Endothelial cell of umbilical vein (primary cell): ENCODE measurements at regions not wholly inside any gene's neighbourhood (a gene's known extent, or its start where the extent isn't known, plus 50 kb on each side); places are given as distances from the start of the nearest gene placed in this dataset.

Source experiments
- BruUV-seq: library from RNA; stranded (reverse); fragments of 400-500 nt; replicated peaks from 2 replicates; lab custom pipeline; 2021; lab: Mats Ljungman, UMichigan
- CTCF ChIA-PET: fragments of 300-600, 350-600 bp; sonication (Branson Sonifier 250); formaldehyde crosslinking; loops from one replicate; lab custom pipeline; 2021; ENCODE audit warnings: antibody characterized with exemption, inconsistent platforms; lab: Charles Lee
- POLR2A ChIA-PET: fragments of 300-600, 350-600 bp; sonication (Branson Sonifier 250); formaldehyde crosslinking; loops from one replicate; lab custom pipeline; 2021; ENCODE audit warnings: antibody characterized with exemption, inconsistent platforms; lab: Charles Lee
- DNase-seq: peaks from one replicate; pipeline ENCODE4 v3.0.0-alpha.2; 2011; ENCODE audit warnings: low read depth, low spot score
- FAIRE-seq: peaks from 2 replicates; lab custom pipeline; 2011; peaks lifted over from hg19 to GRCh38; lab: Jason Lieb, UNC
- H2AFZ ChIP-seq: 2 replicates; pipeline ENCODE4 v1.6.0; 2012; ENCODE audit warnings: low read depth, low read length, control low read depth, inconsistent platforms
- H3K27ac ChIP-seq: 2 replicates; pipeline ENCODE4 v1.5.1; 2011; ENCODE audit warnings: low read depth, mild to moderate bottlenecking, control low read depth, low read length, moderate library complexity; ENCODE audit not compliant: insufficient read depth
- H3K27me3 ChIP-seq, 2 experiments: 2 replicates each; pipeline versions ENCODE4 v1.6.0 to v1.6.1; 2011; ENCODE audit warnings: low read length in 2 of 2, mixed read lengths in 1 of 2; ENCODE audit not compliant: control insufficient read depth in 2 of 2, insufficient read depth in 2 of 2
- H3K36me3 ChIP-seq, 2 experiments: 2 replicates in 1 of 2; 3 replicates in 1 of 2; pipeline ENCODE4 v1.5.1; 2011; ENCODE audit warnings: low read length in 2 of 2, mild to moderate bottlenecking in 1 of 2, moderate library complexity in 1 of 2; ENCODE audit not compliant: control insufficient read depth in 2 of 2, insufficient read depth in 2 of 2; ENCODE audit errors: extremely low read depth in 1 of 2
- H3K4me1 ChIP-seq: 3 replicates; pipeline ENCODE4 v1.5.1; 2011; ENCODE audit warnings: mild to moderate bottlenecking, low read length; ENCODE audit not compliant: control insufficient read depth, insufficient read depth; ENCODE audit errors: extremely low read depth
- H3K4me2 ChIP-seq: 2 replicates; pipeline ENCODE4 v1.6.1; 2011; ENCODE audit warnings: low read length, control low read depth, mixed read lengths; ENCODE audit not compliant: insufficient read depth
- H3K4me3 ChIP-seq, 3 experiments: fragments of 200-600 bp in 1 of 3; sonication (generic), shearing (Covaris generic) in 1 of 3; replicated peaks in 1 of 3; 2 replicates each; pipeline ENCODE4 v1.5.1; 2011 to 2016; ENCODE audit warnings: control low read depth in 3 of 3, low read length in 3 of 3, mild to moderate bottlenecking in 2 of 3, inconsistent platforms in 1 of 3, low read depth in 1 of 3, moderate library complexity in 1 of 3; ENCODE audit not compliant: insufficient read depth in 1 of 3
- H3K79me2 ChIP-seq: 2 replicates; pipeline ENCODE4 v1.6.0; 2012; ENCODE audit warnings: low read length, inconsistent platforms; ENCODE audit not compliant: control insufficient read depth, insufficient read depth
- H3K9ac ChIP-seq: replicated peaks from 2 replicates; pipeline ENCODE3; 2011; ENCODE audit warnings: low read length, control low read depth; ENCODE audit not compliant: insufficient read depth; ENCODE audit errors: extremely low read depth
- H3K9me1 ChIP-seq: replicated peaks from 3 replicates; pipeline ENCODE4 v1.6.0; 2011; ENCODE audit warnings: mild to moderate bottlenecking, low read length; ENCODE audit not compliant: control insufficient read depth, insufficient read depth; ENCODE audit errors: extremely low read depth
- H3K9me3 ChIP-seq: replicated peaks from 2 replicates; pipeline ENCODE4 v1.5.1; 2012; ENCODE audit warnings: low read length, inconsistent platforms; ENCODE audit not compliant: control insufficient read depth, insufficient read depth
- H4K20me1 ChIP-seq: replicated peaks from 2 replicates; pipeline ENCODE3; 2011; ENCODE audit warnings: mild to moderate bottlenecking, low read length; ENCODE audit not compliant: control insufficient read depth, insufficient read depth; ENCODE audit errors: extremely low read depth
- CTCF ChIP-seq, 2 donors: IDR thresholded peaks; 1 replicate in 1 of 2; 2 replicates in 1 of 2; pipeline ENCODE4 v1.5.1; 2011; ENCODE audit warnings: low read length in 2 of 2, mild to moderate bottlenecking in 2 of 2, moderate library complexity in 2 of 2, control low read depth in 1 of 2, inconsistent platforms in 1 of 2, low read depth in 1 of 2; ENCODE audit not compliant: insufficient read depth in 1 of 2; ENCODE audit errors: extremely low read depth in 1 of 2
- EZH2 ChIP-seq: IDR thresholded peaks from 2 replicates; pipeline ENCODE4 v1.6.1; 2012; ENCODE audit warnings: borderline replicate concordance, low read depth, mild to moderate bottlenecking, moderate library complexity, low read length, inconsistent platforms; ENCODE audit not compliant: severe bottlenecking
- FOS ChIP-seq: IDR thresholded peaks from 2 replicates; pipeline ENCODE4 v1.6.1; 2011; ENCODE audit warnings: mild to moderate bottlenecking, low read length, moderate library complexity, borderline replicate concordance; ENCODE audit not compliant: insufficient read depth
- GATA2 ChIP-seq: IDR thresholded peaks from 2 replicates; pipeline ENCODE4 v1.7.0; 2011; ENCODE audit warnings: low read depth, mild to moderate bottlenecking, moderate library complexity, mixed read lengths, low read length; ENCODE audit not compliant: insufficient read length, insufficient read depth
- JUN ChIP-seq: IDR thresholded peaks from 2 replicates; pipeline ENCODE4 v1.6.1; 2011; ENCODE audit warnings: borderline replicate concordance, low read depth; ENCODE audit not compliant: insufficient read length, insufficient read depth
- MAX ChIP-seq: IDR thresholded peaks from 2 replicates; pipeline ENCODE4 v1.6.1; 2011; ENCODE audit not compliant: insufficient read depth, insufficient read length
- MYC ChIP-seq: IDR thresholded peaks from one replicate; pipeline ENCODE4 v1.6.1; 2011; ENCODE audit warnings: mild to moderate bottlenecking, low read depth, low read length
- POLR2A ChIP-seq: IDR thresholded peaks from 2 replicates; pipeline ENCODE4 v1.6.1; 2012; ENCODE audit warnings: low read depth, mild to moderate bottlenecking, control low read depth, low read length
- POLR2AphosphoS5 ChIP-seq: IDR thresholded peaks from 2 replicates; pipeline ENCODE4 v1.6.1; 2012; ENCODE audit warnings: low read depth, mild to moderate bottlenecking, control low read depth, low read length, moderate library complexity; ENCODE audit not compliant: insufficient read depth
- dilution Hi-C: fragments of 300-500 bp; cut with MboI; formaldehyde crosslinking; loops from one replicate; pipeline ENCODE4 v1.15.0; 2019; ENCODE audit warnings: low sequenced_read_pairs; ENCODE audit not compliant: extremely low pct_ligation_motif_present
- intact Hi-C: fragments of 100-400 bp; cut with micrococcal nuclease; formaldehyde crosslinking; loops from one replicate; pipeline ENCODE4 v1.10.0; 2022

GRCh38 chr5:2851895-2852294 lies 100.4 kb upstream of the IRX2 start:
- Histone ChIP-seq H3K79me2 (no peaks in the 10 kb centered on the region), H3K36me3 (no peaks in the 10 kb centered on the region), H3K4me3 (no peak overlapping the region), H4K20me1 (no peaks in the 10 kb centered on the region), H3K4me1 (no peaks in the 10 kb centered on the region), H3K27me3 (no peaks in the 10 kb centered on the region), H3K27ac (no peak overlapping the region), H3K9ac (no peak overlapping the region), H3K9me1 (no peaks in the 10 kb centered on the region), H2AFZ (no peak overlapping the region), H3K9me3 (peaks cover 9% of the 10 kb centered on the region), H3K4me2 (no peak overlapping the region)
- dilution Hi-C loops: no loop called here
- TF ChIP-seq EZH2 (no peak), CTCF (IDR thresholded peaks at IDR 0.05; ENCODE audit: extremely low read depth in 1 of 2, insufficient read depth in 1 of 2, low read depth in 1 of 2, low read length in 2 of 2) (no peak), GATA2 (no peak), MAX (no peak), MYC (no peak), JUN (no peak), FOS (no peak), POLR2A (no peak), POLR2AphosphoS5 (no peak)
- CTCF ChIA-PET: no interaction called here
- no TSS peak for BruUV-seq
- intact Hi-C loops: no loop called here
- POLR2A ChIA-PET: no interaction called here
- FAIRE-seq (no peak), DNase-seq (no peak)
